Tibial nerve (tissue), 4 donors: ENCODE measurements at regions not wholly inside any gene's neighbourhood (a gene's known extent, or its start where the extent isn't known, plus 50 kb on each side); places are given as distances from the start of the nearest gene placed in this dataset.

ENCODE experiments used
- DNase-seq, 2 donors: peaks; one replicate each; pipeline ENCODE4 v3.0.0-alpha.2; 2019; ENCODE audit warnings: low spot score in 2 of 2
- H3K27ac ChIP-seq, 4 donors: fragments of 200-600 bp; sonication (generic) in 3 of 4; one replicate each; pipeline ENCODE4 v1.5.1; 2017 to 2019; ENCODE audit warnings: mild to moderate bottlenecking in 1 of 4
- H3K27me3 ChIP-seq, 2 donors: fragments of 200-600 bp; sonication (generic) in 1 of 2; one replicate each; pipeline versions ENCODE4 v1.5.1 to v1.6.0; 2017 to 2019
- H3K36me3 ChIP-seq, 3 donors: fragments of 200-600 bp; sonication (generic); one replicate each; pipeline ENCODE4 v1.5.1; 2018 to 2019
- H3K4me1 ChIP-seq, 4 donors: fragments of 200-600 bp; sonication (generic) in 3 of 4; one replicate each; pipeline ENCODE4 v1.5.1; 2017 to 2019
- H3K4me3 ChIP-seq, 4 donors: fragments of 200-600 bp; sonication (generic) in 3 of 4; one replicate each; pipeline ENCODE4 v1.5.1; 2017 to 2019; ENCODE audit warnings: mild to moderate bottlenecking in 1 of 4, moderate library complexity in 1 of 4
- H3K9me3 ChIP-seq, 4 donors: fragments of 200-600 bp; sonication (generic) in 3 of 4; one replicate each; pipeline ENCODE4 v1.5.1; 2017 to 2019
- CTCF ChIP-seq, 5 experiments: fragments of 200-600 bp in 3 of 5; fragments of 450-650 bp in 2 of 5; sonication (generic) in 3 of 5; IDR thresholded peaks; one replicate each; pipeline ENCODE4 v1.5.1; 2016 to 2019; ENCODE audit warnings: antibody characterized with exemption in 5 of 5, mild to moderate bottlenecking in 3 of 5, moderate library complexity in 2 of 5
- EP300 ChIP-seq, 2 donors: sonication (generic); formaldehyde crosslinking; IDR thresholded peaks; one replicate each; pipeline ENCODE4 v1.6.1; 2017; ENCODE audit warnings: antibody characterized with exemption in 2 of 2, mild to moderate bottlenecking in 1 of 2
- POLR2A ChIP-seq, 2 donors: fragments of 450-650 bp; IDR thresholded peaks; one replicate each; pipeline ENCODE4 v1.6.1; 2017; ENCODE audit warnings: antibody characterized with exemption in 2 of 2, mild to moderate bottlenecking in 2 of 2, moderate library complexity in 2 of 2
- WGBS, 2 donors: methylation state at CpG; one replicate each; pipeline ENCODE4 v1.1.5; 2018; 5-methylcytosine and 5-hydroxymethylcytosine counted together

GRCh38 chr2:5515693-5516092 is 176.5 kb upstream of the SOX11 start:
- Histone ChIP-seq H3K4me1 (no peaks in the 10 kb centered on the region), H3K27ac (no peak overlapping the region), H3K36me3 (no peaks in the 10 kb centered on the region), H3K4me3 (no peak overlapping the region), H3K27me3 (no peaks in the 10 kb centered on the region), H3K9me3 (no peaks in the 10 kb centered on the region)
- WGBS, 2 donors: 84 to 90% methylated on average over 2 of the region's 2 CpGs
- DNase-seq: no peak
- no peak for TF ChIP-seq POLR2A (IDR thresholded peaks at IDR 0.05)
- TF ChIP-seq EP300 (IDR thresholded peaks at IDR 0.05): no peak
- TF ChIP-seq CTCF (IDR thresholded peaks at IDR 0.05): no peak

GRCh38 chr2:5519286-5519685 is 172.9 kb upstream of the SOX11 start:
- no peak overlapping the region for H3K27ac ChIP-seq
- no peak for TF ChIP-seq EP300 (IDR thresholded peaks at IDR 0.05)
- no peak for TF ChIP-seq POLR2A (IDR thresholded peaks at IDR 0.05)
- no peak for TF ChIP-seq CTCF (IDR thresholded peaks at IDR 0.05)
- no peaks in the 10 kb centered on the region for H3K4me1 ChIP-seq
- DNase-seq: no peak
- H3K27me3 ChIP-seq: no peaks in the 10 kb centered on the region
- no peaks in the 10 kb centered on the region for H3K36me3 ChIP-seq
- no peak overlapping the region for H3K4me3 ChIP-seq
- no peaks in the 10 kb centered on the region for H3K9me3 ChIP-seq

- Histone ChIP-seq H3K4me1 (no peaks in the 10 kb centered on the region), H3K9me3 (no peaks in the 10 kb centered on the region), H3K36me3 (no peaks in the 10 kb centered on the region), H3K27me3 (no peaks in the 10 kb centered on the region), H3K4me3 (no peak overlapping the region), H3K27ac (no peak overlapping the region)
- WGBS, 2 donors: 23 to 34% methylated on average over 7 of the region's 7 CpGs
- TF ChIP-seq POLR2A (IDR thresholded peaks at IDR 0.05): no peak
- no peak for TF ChIP-seq EP300 (IDR thresholded peaks at IDR 0.05)
- TF ChIP-seq CTCF (IDR thresholded peaks at IDR 0.05): no peak
- peak in 1 of 2 donors; percentile 7 for DNase-seq
Observed at GRCh38 chr2:5520463-5520972, 171.7 kb upstream of the SOX11 start.

- no peak for DNase-seq
- H3K36me3 ChIP-seq: no peaks in the 10 kb centered on the region
- no peak overlapping the region for H3K27ac ChIP-seq
- H3K9me3 ChIP-seq: no peaks in the 10 kb centered on the region
- WGBS, 2 donors: 78 to 82% methylated on average over 7 of the region's 7 CpGs
- H3K4me1 ChIP-seq: no peaks in the 10 kb centered on the region
- TF ChIP-seq POLR2A (IDR thresholded peaks at IDR 0.05) (no peak), EP300 (IDR thresholded peaks at IDR 0.05) (no peak), CTCF (IDR thresholded peaks at IDR 0.05) (no peak)
- H3K4me3 ChIP-seq: no peak overlapping the region
- H3K27me3 ChIP-seq: no peaks in the 10 kb centered on the region
Observed at GRCh38 chr2:5521461-5521860, 170.7 kb upstream of the SOX11 start.

GRCh38 chr2:5524551-5524950 is 167.6 kb upstream of the SOX11 start:
- no peaks in the 10 kb centered on the region for H3K4me1 ChIP-seq
- WGBS, 2 donors: 58 to 88% methylated on average over 1 of the region's 1 CpG
- no peaks in the 10 kb centered on the region for H3K9me3 ChIP-seq
- H3K27me3 ChIP-seq: no peaks in the 10 kb centered on the region
- DNase-seq: no peak
- H3K4me3 ChIP-seq: no peak overlapping the region
- no peaks in the 10 kb centered on the region for H3K36me3 ChIP-seq
- H3K27ac ChIP-seq: no peak overlapping the region
- no peak for TF ChIP-seq CTCF (IDR thresholded peaks at IDR 0.05)
- TF ChIP-seq POLR2A (IDR thresholded peaks at IDR 0.05): no peak
- no peak for TF ChIP-seq EP300 (IDR thresholded peaks at IDR 0.05)
